ENCODE measurements at regions not wholly inside any gene's neighbourhood (a gene's known extent, or its start where the extent isn't known, plus 50 kb on each side); places are given as distances from the start of the nearest gene placed in this dataset.

- no peak overlapping the region for H3K9ac ChIP-seq (ENCODE audit: low read length in 3 of 3)
- DNase-seq (no peak), FAIRE-seq (no peak)
- H3K4me1 ChIP-seq (ENCODE audit: control insufficient read depth in 2 of 3, insufficient read depth in 2 of 3, low read depth in 1 of 3, low read length in 3 of 3): no peaks in the 10 kb centered on the region
- no peaks in the 10 kb centered on the region for H3K36me3 ChIP-seq (ENCODE audit: control insufficient read depth in 2 of 3, insufficient read depth in 3 of 3, low read length in 3 of 3)
- no peaks in the 10 kb centered on the region for H3K27me3 ChIP-seq (ENCODE audit: control insufficient read depth, insufficient read depth, low read length)
- intact Hi-C loops (cut with DNase I): no loop called here
- no peaks in the 10 kb centered on the region for H3K9me3 ChIP-seq (ENCODE audit: control insufficient read depth in 2 of 3, insufficient read depth in 1 of 3, low read length in 3 of 3)
- no peak overlapping the region for H3K4me3 ChIP-seq (ENCODE audit: low read length in 3 of 3)
- no peak for TF ChIP-seq CTCF (IDR thresholded peaks at IDR 0.05; ENCODE audit: borderline replicate concordance, extremely low read depth, insufficient read depth)
- no peak overlapping the region for H3K27ac ChIP-seq (ENCODE audit: low read depth in 2 of 2, low read length in 2 of 2)
Measured at GRCh38 chr1:182195733-182196132, 134.2 kb upstream of the ZNF648 start.

GRCh38 chr1:182193908-182194550 is 132.5 kb upstream of the ZNF648 start:
- Histone ChIP-seq H3K36me3 (ENCODE audit: control insufficient read depth in 2 of 3, insufficient read depth in 3 of 3, low read length in 3 of 3) (no peaks in the 10 kb centered on the region), H3K9ac (ENCODE audit: low read length in 3 of 3) (no peak overlapping the region), H3K27me3 (ENCODE audit: control insufficient read depth, insufficient read depth, low read length) (no peaks in the 10 kb centered on the region), H3K9me3 (ENCODE audit: control insufficient read depth in 2 of 3, insufficient read depth in 1 of 3, low read length in 3 of 3) (no peaks in the 10 kb centered on the region), H3K4me1 (ENCODE audit: control insufficient read depth in 2 of 3, insufficient read depth in 2 of 3, low read depth in 1 of 3, low read length in 3 of 3) (no peaks in the 10 kb centered on the region), H3K27ac (ENCODE audit: low read depth in 2 of 2, low read length in 2 of 2) (no peak overlapping the region), H3K4me3 (ENCODE audit: low read length in 3 of 3) (no peak overlapping the region)
- no peak for TF ChIP-seq CTCF (IDR thresholded peaks at IDR 0.05; ENCODE audit: borderline replicate concordance, extremely low read depth, insufficient read depth)
- intact Hi-C loops (cut with DNase I): no loop called here
- no peak for DNase-seq
- FAIRE-seq: no peak

GRCh38 chr1:182192966-182193365 is 131.5 kb upstream of the ZNF648 start:
- Histone ChIP-seq H3K4me3 (ENCODE audit: low read length in 3 of 3) (no peak overlapping the region), H3K27ac (ENCODE audit: low read depth in 2 of 2, low read length in 2 of 2) (no peak overlapping the region)

More at GRCh38 chr1:182192966-182193365, 131.5 kb upstream of the ZNF648 start:
- FAIRE-seq: no peak
- DNase-seq: no peak
- Histone ChIP-seq H3K9me3 (ENCODE audit: control insufficient read depth in 2 of 3, insufficient read depth in 1 of 3, low read length in 3 of 3) (no peaks in the 10 kb centered on the region), H3K27me3 (ENCODE audit: control insufficient read depth, insufficient read depth, low read length) (no peaks in the 10 kb centered on the region), H3K36me3 (ENCODE audit: control insufficient read depth in 2 of 3, insufficient read depth in 3 of 3, low read length in 3 of 3) (no peaks in the 10 kb centered on the region), H3K4me1 (ENCODE audit: control insufficient read depth in 2 of 3, insufficient read depth in 2 of 3, low read depth in 1 of 3, low read length in 3 of 3) (no peaks in the 10 kb centered on the region), H3K9ac (ENCODE audit: low read length in 3 of 3) (no peak overlapping the region)
- intact Hi-C loops (cut with DNase I): no loop called here
- TF ChIP-seq CTCF (IDR thresholded peaks at IDR 0.05; ENCODE audit: borderline replicate concordance, extremely low read depth, insufficient read depth): no peak

Measured in kidney (tissue), 13 donors.